OCI-LY7 (cell line): ENCODE measurements at regions not wholly inside any gene's neighbourhood (a gene's known extent, or its start where the extent isn't known, plus 50 kb on each side); places are given as distances from the start of the nearest gene placed in this dataset.
"Not testable (repeated sequence)": the region's sequence is repeated elsewhere in the genome, so short reads cannot be mapped to it uniquely, and the experiment has no call there.

Experiments used
- BruUV-seq: library from RNA; stranded (reverse); fragments of 400-500 nt; replicated peaks from 2 replicates; lab custom pipeline; 2021; lab: Mats Ljungman, UMichigan
- CTCF ChIA-PET: fragments of 300-600 bp; sonication (Branson Sonifier 250); formaldehyde crosslinking; loops from one replicate; lab custom pipeline; 2022; ENCODE audit warnings: antibody characterized with exemption; ENCODE audit not compliant: unreplicated experiment; lab: Charles Lee
- POLR2A ChIA-PET: fragments of 300-600 bp; sonication (Branson Sonifier 250); formaldehyde crosslinking; loops from one replicate; lab custom pipeline; 2022; ENCODE audit warnings: antibody characterized with exemption; lab: Charles Lee
- DNase-seq: peaks from one replicate; pipeline ENCODE4 v3.0.0-alpha.2; 2015; ENCODE audit warnings: low spot score
- H2AFZ ChIP-seq: fragments of 200-600 bp; sonication (generic), shearing (Covaris generic); 2 replicates; pipeline ENCODE4 v1.6.1; 2014; ENCODE audit warnings: mild to moderate bottlenecking, antibody characterized with exemption, low read length, moderate library complexity
- H3K27ac ChIP-seq: fragments of 200-600 bp; sonication (generic); 2 replicates; pipeline ENCODE4 v1.5.1; 2014; ENCODE audit warnings: mixed run types, low read depth, mild to moderate bottlenecking, moderate library complexity, low read length, inconsistent platforms; ENCODE audit not compliant: poor library complexity, severe bottlenecking
- H3K36me3 ChIP-seq: fragments of 200-600 bp; sonication (generic); 2 replicates; pipeline ENCODE4 v1.6.1; 2014; ENCODE audit warnings: mild to moderate bottlenecking, antibody characterized with exemption, low read length, moderate library complexity, mixed read lengths; ENCODE audit not compliant: insufficient read depth
- H3K4me1 ChIP-seq: fragments of 200-600 bp; sonication (generic); 2 replicates; pipeline ENCODE4 v1.5.1; 2014; ENCODE audit warnings: mild to moderate bottlenecking, low read length; ENCODE audit not compliant: insufficient read depth, poor library complexity, severe bottlenecking
- H3K4me2 ChIP-seq: fragments of 200-600 bp; sonication (generic); 2 replicates; pipeline ENCODE4 v1.6.1; 2014; ENCODE audit warnings: mild to moderate bottlenecking, low read length
- H3K4me3 ChIP-seq: fragments of 200-600 bp; sonication (generic); 2 replicates; pipeline ENCODE4 v1.5.1; 2014; ENCODE audit warnings: mild to moderate bottlenecking, low read depth, low read length; ENCODE audit not compliant: poor library complexity, severe bottlenecking
- H3K79me2 ChIP-seq: fragments of 200-600 bp; sonication (generic); 2 replicates; pipeline ENCODE4 v1.6.1; 2016; ENCODE audit warnings: low read depth, mild to moderate bottlenecking, low read length, moderate library complexity, mixed read lengths; ENCODE audit not compliant: insufficient read depth
- H3K9me2 ChIP-seq: fragments of 200-600 bp; sonication (generic); 2 replicates; pipeline ENCODE4 v1.6.1; 2016; ENCODE audit warnings: mild to moderate bottlenecking, low read length, mixed read lengths; ENCODE audit not compliant: insufficient read depth
- H3K9me3 ChIP-seq: fragments of 200-600 bp; sonication (generic); 2 replicates; pipeline ENCODE4 v1.6.1; 2014; ENCODE audit warnings: mild to moderate bottlenecking, mixed run types, low read length, mixed read lengths
- H4K20me1 ChIP-seq: fragments of 200-600 bp; sonication (generic); 2 replicates; pipeline ENCODE4 v1.6.1; 2014; ENCODE audit warnings: mild to moderate bottlenecking, antibody characterized with exemption, low read length, moderate library complexity, mixed read lengths; ENCODE audit not compliant: insufficient read depth
- CTCF ChIP-seq: fragments of 200-600 bp; sonication (generic); conservative IDR thresholded peaks from 2 replicates; pipeline ENCODE4 v1.5.1; 2014; ENCODE audit warnings: mild to moderate bottlenecking, antibody characterized with exemption, low read length, moderate library complexity, mixed read lengths
- EZH2phosphoT487 ChIP-seq: fragments of 200-600 bp; sonication (generic); IDR thresholded peaks from 2 replicates; pipeline ENCODE4 v1.6.1; 2018; ENCODE audit warnings: low read depth, borderline replicate concordance, mild to moderate bottlenecking, mixed run types, antibody characterized with exemption, low read length, moderate library complexity, mixed read lengths
- intact Hi-C: fragments of 100-400 bp; cut with micrococcal nuclease; formaldehyde crosslinking; loops from one replicate; pipeline ENCODE4 v1.10.0; 2022; ENCODE audit not compliant: unreplicated experiment

- intact Hi-C loops = no loop called here
Observed at GRCh38 chr4:19213388-19213787, 1038.3 kb upstream of the SLIT2 start.

GRCh38 chr4:19205853-19206252 lies 1045.9 kb upstream of the SLIT2 start:
- DNase-seq = no peak
- Histone ChIP-seq H3K4me2 (no peak overlapping the region), H3K79me2 (no peaks in the 10 kb centered on the region), H3K9me2 (no peaks in the 10 kb centered on the region), H3K27ac (no peak overlapping the region), H3K9me3 (peaks cover 8% of the 10 kb centered on the region; the same call in 1 of the 2 replicates), H2AFZ (peak overlapping the region; percentile 27; the same call in 1 of the 2 replicates), H4K20me1 (no peaks in the 10 kb centered on the region), H3K36me3 (no peaks in the 10 kb centered on the region), H3K4me1 (peaks cover 5% of the 10 kb centered on the region), H3K4me3 (no peak overlapping the region)
- no TSS peak for BruUV-seq
- intact Hi-C loops = no loop called here
- CTCF ChIA-PET = no interaction called here
- POLR2A ChIA-PET = no interaction called here
- TF ChIP-seq CTCF = no peak

More at GRCh38 chr4:19213388-19213787, 1038.3 kb upstream of the SLIT2 start:
- Histone ChIP-seq H3K9me2 (no peaks in the 10 kb centered on the region), H3K79me2 (no peaks in the 10 kb centered on the region), H3K27ac (no peak overlapping the region), H3K4me2 (no peak overlapping the region), H3K4me1 (peaks cover 5% of the 10 kb centered on the region), H2AFZ (peak overlapping the region; percentile 33; the same call in 1 of the 2 replicates), H4K20me1 (no peaks in the 10 kb centered on the region), H3K36me3 (no peaks in the 10 kb centered on the region), H3K9me3 (peaks cover 8% of the 10 kb centered on the region; the same call in 1 of the 2 replicates), H3K4me3 (no peak overlapping the region)
- no peak for TF ChIP-seq CTCF
- no peak for TF ChIP-seq EZH2phosphoT487
- CTCF ChIA-PET = no interaction called here
- POLR2A ChIA-PET = interaction anchor here (0.6 kb wide), 1 partner anchor 503 kb away, joined by 3 read pairs; no protein-coding TSS in a partner anchor
- no TSS peak for BruUV-seq
- DNase-seq = no peak

GRCh38 chr4:19197838-19198237 lies 1053.9 kb upstream of the SLIT2 start:
- H3K9me3 ChIP-seq, H3K4me3 ChIP-seq, H3K4me2 ChIP-seq, H4K20me1 ChIP-seq, H2AFZ ChIP-seq, BruUV-seq, CTCF ChIA-PET, H3K27ac ChIP-seq, H3K79me2 ChIP-seq, H3K9me2 ChIP-seq, H3K36me3 ChIP-seq, DNase-seq, POLR2A ChIA-PET, intact Hi-C loops: not testable (repeated sequence)
- peaks cover 12% of the 10 kb centered on the region for H3K4me1 ChIP-seq
